Left lung (tissue), 4 donors: ENCODE measurements at regions not wholly inside any gene's neighbourhood (a gene's known extent, or its start where the extent isn't known, plus 50 kb on each side); places are given as distances from the start of the nearest gene placed in this dataset.
A peak's percentile ranks its signal among the peaks of the same experiment; 100 is the strongest.

ENCODE experiments used
- ATAC-seq: fragments of 200-7000 bp; cut with Tn5 transposase; one replicate; pipeline ENCODE4 v1.9.1; 2020; ENCODE audit warnings: moderate library complexity
- DNase-seq, 4 donors: peaks; one replicate each; pipeline ENCODE4 v3.0.0-alpha.2; 2013 to 2020
- H3K27ac ChIP-seq, 2 donors: fragments of 200-600 bp; sonication (generic) in 1 of 2; one replicate each; pipeline versions ENCODE4 v1.5.0 to v1.8.0; 2020 to 2021
- H3K27me3 ChIP-seq, 2 donors: fragments of 200-600 bp; sonication (generic) in 1 of 2; one replicate each; pipeline versions ENCODE4 v1.5.0 to v1.8.0; 2020 to 2021
- H3K36me3 ChIP-seq, 2 donors: fragments of 200-600 bp; sonication (generic) in 1 of 2; one replicate each; pipeline versions ENCODE4 v1.5.0 to v1.8.0; 2020 to 2021
- H3K4me1 ChIP-seq, 2 donors: fragments of 200-600 bp; one replicate each; pipeline ENCODE4 v1.8.0; 2021
- H3K4me3 ChIP-seq, 2 donors: fragments of 200-600 bp; sonication (generic) in 1 of 2; one replicate each; pipeline versions ENCODE4 v1.5.0 to v1.8.0; 2020 to 2021; ENCODE audit warnings: mild to moderate bottlenecking in 1 of 2
- H3K9me3 ChIP-seq, 2 donors: fragments of 200-600 bp; sonication (generic) in 1 of 2; one replicate each; pipeline versions ENCODE4 v1.5.0 to v1.8.0; 2020 to 2021
- intact Hi-C, 2 donors: fragments of 100-400 bp; cut with DNase I; formaldehyde crosslinking; loops; one replicate each; pipeline versions ENCODE4 v1.11.2 to v1.14.2; 2022
- TF ChIP-seq, protein P1 (sequence below), 2 donors: fragments of 200-600 bp; sonication (generic) in 1 of 2; IDR thresholded peaks; one replicate each; pipeline versions ENCODE4 v1.5.0 to v1.8.0; 2021; ENCODE audit warnings: antibody characterized with exemption in 2 of 2
- donor health status: DM: no; HTN: yes; CAD: no.
- donor health status: DM: no; HTN: no; CAD: no.

DNA sequence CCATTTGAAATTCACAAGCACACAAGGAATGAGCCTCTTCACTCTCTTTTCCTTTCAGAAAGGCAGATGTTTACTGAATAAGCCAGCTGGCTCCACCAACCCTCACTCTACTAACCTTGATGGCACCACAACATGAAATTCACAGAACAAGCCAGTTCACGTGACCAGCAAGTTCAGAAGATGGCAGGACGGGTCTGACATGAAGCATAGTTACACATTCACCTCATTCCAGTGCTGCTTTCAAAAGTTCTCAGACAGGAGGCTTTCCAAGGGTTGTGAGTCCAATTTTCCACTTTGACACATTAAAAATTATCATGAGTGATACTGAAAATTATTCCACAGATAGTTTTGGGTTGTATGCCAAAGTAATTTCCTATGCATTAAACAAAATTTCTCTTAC is 74.2 kb upstream of the MBOAT2 start:
- H3K27ac ChIP-seq = no peak overlapping the region
- no peaks in the 10 kb centered on the region for H3K36me3 ChIP-seq
- no peaks in the 10 kb centered on the region for H3K27me3 ChIP-seq
- no peak overlapping the region for H3K4me3 ChIP-seq
- DNase-seq = no peak
- intact Hi-C loops = no loop called here
- ATAC-seq = no peak
- H3K4me1 ChIP-seq = no peaks in the 10 kb centered on the region
- H3K9me3 ChIP-seq = peaks cover 0 to 5% of the 10 kb centered on the region in 2 donors
- TF ChIP-seq, protein P1, sequence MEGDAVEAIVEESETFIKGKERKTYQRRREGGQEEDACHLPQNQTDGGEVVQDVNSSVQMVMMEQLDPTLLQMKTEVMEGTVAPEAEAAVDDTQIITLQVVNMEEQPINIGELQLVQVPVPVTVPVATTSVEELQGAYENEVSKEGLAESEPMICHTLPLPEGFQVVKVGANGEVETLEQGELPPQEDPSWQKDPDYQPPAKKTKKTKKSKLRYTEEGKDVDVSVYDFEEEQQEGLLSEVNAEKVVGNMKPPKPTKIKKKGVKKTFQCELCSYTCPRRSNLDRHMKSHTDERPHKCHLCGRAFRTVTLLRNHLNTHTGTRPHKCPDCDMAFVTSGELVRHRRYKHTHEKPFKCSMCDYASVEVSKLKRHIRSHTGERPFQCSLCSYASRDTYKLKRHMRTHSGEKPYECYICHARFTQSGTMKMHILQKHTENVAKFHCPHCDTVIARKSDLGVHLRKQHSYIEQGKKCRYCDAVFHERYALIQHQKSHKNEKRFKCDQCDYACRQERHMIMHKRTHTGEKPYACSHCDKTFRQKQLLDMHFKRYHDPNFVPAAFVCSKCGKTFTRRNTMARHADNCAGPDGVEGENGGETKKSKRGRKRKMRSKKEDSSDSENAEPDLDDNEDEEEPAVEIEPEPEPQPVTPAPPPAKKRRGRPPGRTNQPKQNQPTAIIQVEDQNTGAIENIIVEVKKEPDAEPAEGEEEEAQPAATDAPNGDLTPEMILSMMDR (IDR thresholded peaks at IDR 0.05) = no peak

DNA sequence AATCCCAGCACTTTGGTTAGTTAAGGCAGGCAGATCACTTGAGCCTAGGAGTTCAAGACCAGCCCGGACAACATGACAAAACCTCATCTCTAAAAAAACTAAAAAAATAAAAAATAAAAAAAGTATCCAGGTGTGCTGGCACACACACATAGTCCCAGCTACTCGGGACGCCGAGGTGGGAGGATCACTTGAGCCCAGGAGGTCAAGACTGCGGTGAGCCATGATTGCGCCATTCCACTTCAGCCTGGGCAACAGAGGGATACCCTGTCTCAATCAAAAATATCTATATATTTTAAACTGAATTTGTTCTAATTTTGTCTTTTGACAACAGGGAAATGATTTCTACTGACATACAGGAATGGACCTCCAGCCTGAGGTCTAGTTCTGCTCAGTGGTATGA is 73.3 kb upstream of the MBOAT2 start:
- TF ChIP-seq, protein P1 (IDR thresholded peaks at IDR 0.05) = no peak
- ATAC-seq (peak; percentile 71), DNase-seq (peak in 2 of 4 donors; percentile 51 to 78)
- Histone ChIP-seq H3K27ac (no peak overlapping the region), H3K27me3 (no peaks in the 10 kb centered on the region), H3K36me3 (no peaks in the 10 kb centered on the region), H3K4me3 (no peak overlapping the region), H3K9me3 (peaks cover 0 to 3% of the 10 kb centered on the region in 2 donors), H3K4me1 (no peaks in the 10 kb centered on the region)
- intact Hi-C loops = no loop called here

DNA sequence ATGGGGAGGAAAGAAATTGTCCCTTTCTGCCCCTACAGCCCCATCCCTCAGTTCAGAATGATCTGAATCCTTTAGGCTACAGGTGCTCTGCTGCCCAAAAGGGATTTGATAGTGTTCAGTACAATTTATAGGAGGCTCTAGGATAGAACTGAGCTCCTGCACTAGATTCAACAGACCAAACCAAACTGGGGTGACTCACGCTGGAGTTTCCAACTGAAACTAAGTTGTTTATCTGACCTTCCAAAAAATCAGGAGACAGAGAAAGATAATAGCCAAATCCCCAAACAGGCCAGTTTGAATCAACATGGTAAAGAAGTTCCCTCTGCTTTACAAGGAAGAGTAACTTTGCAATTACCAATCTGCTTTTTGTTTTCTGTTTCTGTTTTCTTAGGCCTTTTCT is 72.7 kb upstream of the MBOAT2 start:
- intact Hi-C loops = no loop called here
- TF ChIP-seq, protein P1 (IDR thresholded peaks at IDR 0.05) = no peak
- H3K4me3 ChIP-seq = no peak overlapping the region
- no peak for DNase-seq
- no peak overlapping the region for H3K27ac ChIP-seq
- no peaks in the 10 kb centered on the region for H3K4me1 ChIP-seq
- no peaks in the 10 kb centered on the region for H3K27me3 ChIP-seq
- no peak for ATAC-seq
- H3K9me3 ChIP-seq = no peaks in the 10 kb centered on the region
- H3K36me3 ChIP-seq = no peaks in the 10 kb centered on the region

DNA sequence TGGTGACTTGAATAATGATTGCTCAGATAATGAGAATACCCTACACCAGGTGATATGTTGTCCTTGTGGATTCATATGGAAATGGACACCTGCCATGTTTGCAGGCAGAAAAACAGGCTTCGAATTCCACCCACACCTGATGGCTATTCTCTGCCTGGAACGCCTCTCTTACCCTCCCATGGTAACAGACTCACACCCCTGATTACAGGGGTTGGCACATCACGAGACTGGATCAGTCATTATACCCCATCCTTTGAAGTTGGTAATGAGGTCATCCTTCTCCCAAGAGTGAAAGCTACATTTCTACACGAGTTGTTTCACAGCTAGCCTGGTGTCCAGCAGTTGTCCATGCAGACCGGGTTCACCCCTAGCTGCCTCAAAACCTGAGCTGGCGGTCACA is 71.4 kb upstream of the MBOAT2 start:
- Histone ChIP-seq H3K27me3 (no peaks in the 10 kb centered on the region), H3K36me3 (no peaks in the 10 kb centered on the region), H3K27ac (no peak overlapping the region), H3K4me1 (no peaks in the 10 kb centered on the region), H3K4me3 (no peak overlapping the region), H3K9me3 (no peaks in the 10 kb centered on the region)
- TF ChIP-seq, protein P1 (IDR thresholded peaks at IDR 0.05) = no peak
- DNase-seq = no peak
- no peak for ATAC-seq
- intact Hi-C loops = no loop called here

DNA sequence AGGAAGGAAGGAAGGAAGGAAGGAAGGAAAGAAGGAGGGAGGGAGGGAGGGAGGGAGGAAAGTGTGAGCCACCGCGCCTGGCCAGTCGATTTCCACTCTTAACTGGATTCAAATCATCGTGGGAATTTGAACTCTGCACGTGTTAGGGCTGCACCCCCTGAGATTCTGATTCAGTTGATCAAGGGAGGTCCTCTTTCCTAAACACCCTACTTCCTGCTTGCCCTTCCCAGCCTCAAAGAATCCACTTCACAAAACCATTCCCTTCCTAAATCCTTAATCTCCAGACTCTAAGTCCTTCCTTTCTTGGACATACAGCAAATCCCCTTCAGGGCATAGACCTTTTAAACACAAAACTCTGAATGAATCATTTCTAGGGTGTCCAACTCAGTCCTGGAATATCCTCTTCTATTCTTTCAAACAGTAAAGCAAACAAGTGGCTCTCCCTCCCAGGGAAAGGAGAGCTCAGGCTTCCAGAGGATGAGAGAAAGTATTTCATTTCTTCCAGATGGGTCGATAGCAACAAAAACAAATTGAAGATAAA is 68.2 kb upstream of the MBOAT2 start:
- DNase-seq = no peak
- intact Hi-C loops = no loop called here
- TF ChIP-seq, protein P1 (IDR thresholded peaks at IDR 0.05) = no peak
- no peak for ATAC-seq
- Histone ChIP-seq H3K4me1 (no peaks in the 10 kb centered on the region), H3K36me3 (no peaks in the 10 kb centered on the region), H3K27ac (no peak overlapping the region), H3K27me3 (no peaks in the 10 kb centered on the region), H3K9me3 (peaks cover 0 to 14% of the 10 kb centered on the region in 2 donors), H3K4me3 (no peak overlapping the region)
